ENCODE measurements at regions not wholly inside any gene's neighbourhood (a gene's known extent, or its start where the extent isn't known, plus 50 kb on each side); places are given as distances from the start of the nearest gene placed in this dataset.

DNA sequence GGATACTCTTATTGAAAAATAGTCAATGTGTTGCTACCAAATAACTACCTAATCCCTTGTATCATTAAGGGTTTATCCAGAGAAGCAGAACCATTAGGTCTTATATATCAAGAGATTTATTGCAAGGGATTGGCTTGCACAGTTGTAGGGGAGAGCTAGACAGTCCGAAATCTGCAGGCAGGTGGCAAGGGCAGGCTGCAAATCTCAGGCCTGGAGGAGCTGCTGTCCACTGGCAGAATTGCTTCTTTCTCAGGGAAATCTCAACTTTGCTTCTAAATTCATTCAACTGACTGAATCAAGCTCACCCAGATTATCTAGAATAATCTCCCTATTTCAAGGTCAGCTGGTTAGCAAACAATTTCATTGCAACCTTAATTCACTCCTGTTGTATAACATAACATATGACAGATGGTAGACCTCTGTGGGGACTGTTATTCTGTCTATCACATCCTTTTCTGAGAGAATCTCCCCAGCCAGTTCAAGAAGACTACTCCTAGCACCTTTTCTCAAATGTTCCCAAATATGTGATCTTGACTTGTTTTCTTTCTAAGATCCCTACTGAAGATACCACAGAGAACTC is 194.2 kb downstream of the NHLRC3 start (continued):
- no peak for TF ChIP-seq ZNF76 (CRISPR knock-in tag; IDR thresholded peaks at IDR 0.05; ENCODE audit: borderline replicate concordance)
- TF ChIP-seq, protein P1, sequence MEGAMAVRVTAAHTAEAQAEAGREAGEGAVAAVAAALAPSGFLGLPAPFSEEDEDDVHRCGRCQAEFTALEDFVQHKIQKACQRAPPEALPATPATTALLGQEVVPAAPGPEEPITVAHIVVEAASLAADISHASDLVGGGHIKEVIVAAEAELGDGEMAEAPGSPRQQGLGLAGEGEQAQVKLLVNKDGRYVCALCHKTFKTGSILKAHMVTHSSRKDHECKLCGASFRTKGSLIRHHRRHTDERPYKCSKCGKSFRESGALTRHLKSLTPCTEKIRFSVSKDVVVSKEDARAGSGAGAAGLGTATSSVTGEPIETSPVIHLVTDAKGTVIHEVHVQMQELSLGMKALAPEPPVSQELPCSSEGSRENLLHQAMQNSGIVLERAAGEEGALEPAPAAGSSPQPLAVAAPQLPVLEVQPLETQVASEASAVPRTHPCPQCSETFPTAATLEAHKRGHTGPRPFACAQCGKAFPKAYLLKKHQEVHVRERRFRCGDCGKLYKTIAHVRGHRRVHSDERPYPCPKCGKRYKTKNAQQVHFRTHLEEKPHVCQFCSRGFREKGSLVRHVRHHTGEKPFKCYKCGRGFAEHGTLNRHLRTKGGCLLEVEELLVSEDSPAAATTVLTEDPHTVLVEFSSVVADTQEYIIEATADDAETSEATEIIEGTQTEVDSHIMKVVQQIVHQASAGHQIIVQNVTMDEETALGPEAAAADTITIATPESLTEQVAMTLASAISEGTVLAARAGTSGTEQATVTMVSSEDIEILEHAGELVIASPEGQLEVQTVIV (CRISPR knock-in tag; IDR thresholded peaks at IDR 0.05; ENCODE audit: borderline replicate concordance): no peak

DNA sequence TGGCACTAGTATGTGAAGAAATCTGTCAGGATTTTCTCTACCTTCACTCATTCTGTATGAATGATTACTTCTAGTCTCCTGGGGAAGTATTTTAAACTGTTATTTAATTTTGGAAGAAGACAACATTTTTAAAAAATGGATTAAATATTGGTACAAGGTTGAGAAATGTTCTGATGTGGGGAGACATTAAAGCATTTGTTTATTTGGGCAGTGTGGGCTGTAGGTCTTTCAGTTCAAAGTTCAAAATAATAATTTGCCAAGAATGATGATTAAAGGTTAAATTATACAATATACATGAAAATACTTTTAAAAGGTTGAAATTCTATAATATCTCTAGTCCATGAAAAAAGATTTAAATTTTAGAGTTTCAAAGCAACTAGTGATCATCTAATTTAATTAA is 194.7 kb downstream of the NHLRC3 start:
- Histone ChIP-seq H3K27me3 (ENCODE audit: control insufficient read depth in 2 of 2, insufficient read depth in 2 of 2, low read length in 2 of 2) (no peaks in the 10 kb centered on the region), H3K9ac (ENCODE audit: insufficient read depth in 1 of 2, low read depth in 2 of 2, low read length in 2 of 2) (no peak overlapping the region), H3K9me1 (ENCODE audit: control insufficient read depth, insufficient read depth, low read length) (no peaks in the 10 kb centered on the region), H3K4me1 (replicated peaks in 1 of 2; ENCODE audit: control insufficient read depth in 2 of 2, insufficient read depth in 2 of 2, low read length in 2 of 2) (no peaks in the 10 kb centered on the region), H3K4me2 (ENCODE audit: insufficient read depth, low read length) (no peak overlapping the region), H2AFZ (ENCODE audit: low read depth, low read length) (no peak overlapping the region), H3K79me2 (ENCODE audit: control insufficient read depth, insufficient read depth, low read length) (no peaks in the 10 kb centered on the region), H3K36me3 (ENCODE audit: control insufficient read depth, insufficient read depth, low read length) (no peaks in the 10 kb centered on the region), H3K9me3 (replicated peaks; ENCODE audit: control insufficient read depth, insufficient read depth, low read depth, low read length) (no peaks in the 10 kb centered on the region), H4K20me1 (replicated peaks; ENCODE audit: control insufficient read depth, insufficient read depth, low read length) (no peaks in the 10 kb centered on the region), H3K4me3 (no peak overlapping the region), H3K27ac (ENCODE audit: extremely low read depth, low read depth, low read length) (no peak overlapping the region)
- CTCF ChIA-PET (ENCODE audit: low intra/inter-chr PET ratio): no interaction called here
- ATAC-seq (no peak), FAIRE-seq (no peak), DNase-seq (ENCODE audit: extremely low read depth in 1 of 4, low spot score in 3 of 4) (no peak)
- intact Hi-C loops (cut with micrococcal nuclease): no loop called here
- no TSS peak for BruUV-seq (replicated peaks)
- in situ Hi-C loops (cut with MboI): no loop called here
- POLR2A ChIA-PET: no interaction called here
- TF ChIP-seq LARP7 (IDR thresholded peaks at IDR 0.05) (no peak), NUFIP1 (IDR thresholded peaks at IDR 0.05; ENCODE audit: partially characterized antibody) (no peak), KLF13 (tag; IDR thresholded peaks at IDR 0.05; ENCODE audit: borderline replicate concordance, low read depth) (no peak), IFI16 (CRISPR knock-in tag; IDR thresholded peaks at IDR 0.05) (no peak)
- TF ChIP-seq, protein P2, sequence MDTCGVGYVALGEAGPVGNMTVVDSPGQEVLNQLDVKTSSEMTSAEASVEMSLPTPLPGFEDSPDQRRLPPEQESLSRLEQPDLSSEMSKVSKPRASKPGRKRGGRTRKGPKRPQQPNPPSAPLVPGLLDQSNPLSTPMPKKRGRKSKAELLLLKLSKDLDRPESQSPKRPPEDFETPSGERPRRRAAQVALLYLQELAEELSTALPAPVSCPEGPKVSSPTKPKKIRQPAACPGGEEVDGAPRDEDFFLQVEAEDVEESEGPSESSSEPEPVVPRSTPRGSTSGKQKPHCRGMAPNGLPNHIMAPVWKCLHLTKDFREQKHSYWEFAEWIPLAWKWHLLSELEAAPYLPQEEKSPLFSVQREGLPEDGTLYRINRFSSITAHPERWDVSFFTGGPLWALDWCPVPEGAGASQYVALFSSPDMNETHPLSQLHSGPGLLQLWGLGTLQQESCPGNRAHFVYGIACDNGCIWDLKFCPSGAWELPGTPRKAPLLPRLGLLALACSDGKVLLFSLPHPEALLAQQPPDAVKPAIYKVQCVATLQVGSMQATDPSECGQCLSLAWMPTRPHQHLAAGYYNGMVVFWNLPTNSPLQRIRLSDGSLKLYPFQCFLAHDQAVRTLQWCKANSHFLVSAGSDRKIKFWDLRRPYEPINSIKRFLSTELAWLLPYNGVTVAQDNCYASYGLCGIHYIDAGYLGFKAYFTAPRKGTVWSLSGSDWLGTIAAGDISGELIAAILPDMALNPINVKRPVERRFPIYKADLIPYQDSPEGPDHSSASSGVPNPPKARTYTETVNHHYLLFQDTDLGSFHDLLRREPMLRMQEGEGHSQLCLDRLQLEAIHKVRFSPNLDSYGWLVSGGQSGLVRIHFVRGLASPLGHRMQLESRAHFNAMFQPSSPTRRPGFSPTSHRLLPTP (IDR thresholded peaks at IDR 0.05; ENCODE audit: borderline replicate concordance, extremely low read depth, insufficient read length): no peak
- TF ChIP-seq, protein P3, sequence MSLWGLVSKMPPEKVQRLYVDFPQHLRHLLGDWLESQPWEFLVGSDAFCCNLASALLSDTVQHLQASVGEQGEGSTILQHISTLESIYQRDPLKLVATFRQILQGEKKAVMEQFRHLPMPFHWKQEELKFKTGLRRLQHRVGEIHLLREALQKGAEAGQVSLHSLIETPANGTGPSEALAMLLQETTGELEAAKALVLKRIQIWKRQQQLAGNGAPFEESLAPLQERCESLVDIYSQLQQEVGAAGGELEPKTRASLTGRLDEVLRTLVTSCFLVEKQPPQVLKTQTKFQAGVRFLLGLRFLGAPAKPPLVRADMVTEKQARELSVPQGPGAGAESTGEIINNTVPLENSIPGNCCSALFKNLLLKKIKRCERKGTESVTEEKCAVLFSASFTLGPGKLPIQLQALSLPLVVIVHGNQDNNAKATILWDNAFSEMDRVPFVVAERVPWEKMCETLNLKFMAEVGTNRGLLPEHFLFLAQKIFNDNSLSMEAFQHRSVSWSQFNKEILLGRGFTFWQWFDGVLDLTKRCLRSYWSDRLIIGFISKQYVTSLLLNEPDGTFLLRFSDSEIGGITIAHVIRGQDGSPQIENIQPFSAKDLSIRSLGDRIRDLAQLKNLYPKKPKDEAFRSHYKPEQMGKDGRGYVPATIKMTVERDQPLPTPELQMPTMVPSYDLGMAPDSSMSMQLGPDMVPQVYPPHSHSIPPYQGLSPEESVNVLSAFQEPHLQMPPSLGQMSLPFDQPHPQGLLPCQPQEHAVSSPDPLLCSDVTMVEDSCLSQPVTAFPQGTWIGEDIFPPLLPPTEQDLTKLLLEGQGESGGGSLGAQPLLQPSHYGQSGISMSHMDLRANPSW (CRISPR knock-in tag; IDR thresholded peaks at IDR 0.05): no peak
- TF ChIP-seq, protein P4, sequence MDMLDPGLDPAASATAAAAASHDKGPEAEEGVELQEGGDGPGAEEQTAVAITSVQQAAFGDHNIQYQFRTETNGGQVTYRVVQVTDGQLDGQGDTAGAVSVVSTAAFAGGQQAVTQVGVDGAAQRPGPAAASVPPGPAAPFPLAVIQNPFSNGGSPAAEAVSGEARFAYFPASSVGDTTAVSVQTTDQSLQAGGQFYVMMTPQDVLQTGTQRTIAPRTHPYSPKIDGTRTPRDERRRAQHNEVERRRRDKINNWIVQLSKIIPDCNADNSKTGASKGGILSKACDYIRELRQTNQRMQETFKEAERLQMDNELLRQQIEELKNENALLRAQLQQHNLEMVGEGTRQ (CRISPR knock-in tag; IDR thresholded peaks at IDR 0.05): no peak
- TF ChIP-seq, protein P5, sequence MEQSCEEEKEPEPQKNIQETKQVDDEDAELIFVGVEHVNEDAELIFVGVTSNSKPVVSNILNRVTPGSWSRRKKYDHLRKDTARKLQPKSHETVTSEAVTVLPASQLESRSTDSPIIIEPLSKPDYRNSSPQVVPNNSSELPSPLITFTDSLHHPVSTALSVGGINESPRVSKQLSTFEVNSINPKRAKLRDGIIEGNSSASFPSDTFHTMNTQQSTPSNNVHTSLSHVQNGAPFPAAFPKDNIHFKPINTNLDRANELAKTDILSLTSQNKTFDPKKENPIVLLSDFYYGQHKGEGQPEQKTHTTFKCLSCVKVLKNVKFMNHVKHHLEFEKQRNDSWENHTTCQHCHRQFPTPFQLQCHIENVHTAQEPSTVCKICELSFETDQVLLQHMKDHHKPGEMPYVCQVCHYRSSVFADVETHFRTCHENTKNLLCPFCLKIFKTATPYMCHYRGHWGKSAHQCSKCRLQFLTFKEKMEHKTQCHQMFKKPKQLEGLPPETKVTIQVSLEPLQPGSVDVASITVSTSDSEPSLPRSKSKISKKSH (CRISPR knock-in tag; IDR thresholded peaks at IDR 0.05): no peak
